ENCODE measurements at regions not wholly inside any gene's neighbourhood (a gene's known extent, or its start where the extent isn't known, plus 50 kb on each side); places are given as distances from the start of the nearest gene placed in this dataset.

- intact Hi-C loops (cut with DNase I) = no loop called here
- Histone ChIP-seq H3K27me3 (ENCODE audit: control insufficient read depth, insufficient read depth, low read length) (no peaks in the 10 kb centered on the region), H3K4me1 (ENCODE audit: control insufficient read depth in 2 of 3, insufficient read depth in 2 of 3, low read depth in 1 of 3, low read length in 3 of 3) (no peaks in the 10 kb centered on the region), H3K27ac (ENCODE audit: low read depth in 2 of 2, low read length in 2 of 2) (no peak overlapping the region), H3K9ac (ENCODE audit: low read length in 3 of 3) (no peak overlapping the region), H3K9me3 (ENCODE audit: control insufficient read depth in 2 of 3, insufficient read depth in 1 of 3, low read length in 3 of 3) (no peaks in the 10 kb centered on the region), H3K4me3 (ENCODE audit: low read length in 3 of 3) (no peak overlapping the region), H3K36me3 (ENCODE audit: control insufficient read depth in 2 of 3, insufficient read depth in 3 of 3, low read length in 3 of 3) (no peaks in the 10 kb centered on the region)
- no peak for TF ChIP-seq CTCF (IDR thresholded peaks at IDR 0.05; ENCODE audit: borderline replicate concordance, extremely low read depth, insufficient read depth)
- FAIRE-seq (no peak), DNase-seq (no peak)
These were observed 259.4 kb upstream of the CCNG1 start for GRCh38 chr5:163177971-163178370.

- no peak overlapping the region for H3K4me3 ChIP-seq (ENCODE audit: low read length in 3 of 3)
- H3K36me3 ChIP-seq (ENCODE audit: control insufficient read depth in 2 of 3, insufficient read depth in 3 of 3, low read length in 3 of 3) = no peaks in the 10 kb centered on the region
- TF ChIP-seq CTCF (IDR thresholded peaks at IDR 0.05; ENCODE audit: borderline replicate concordance, extremely low read depth, insufficient read depth) = no peak
- intact Hi-C loops (cut with DNase I) = no loop called here
- FAIRE-seq (no peak), DNase-seq (no peak)
- H3K9ac ChIP-seq (ENCODE audit: low read length in 3 of 3) = no peak overlapping the region
- H3K27ac ChIP-seq (ENCODE audit: low read depth in 2 of 2, low read length in 2 of 2) = no peak overlapping the region
- H3K9me3 ChIP-seq (ENCODE audit: control insufficient read depth in 2 of 3, insufficient read depth in 1 of 3, low read length in 3 of 3) = no peaks in the 10 kb centered on the region
- no peaks in the 10 kb centered on the region for H3K27me3 ChIP-seq (ENCODE audit: control insufficient read depth, insufficient read depth, low read length)
- H3K4me1 ChIP-seq (ENCODE audit: control insufficient read depth in 2 of 3, insufficient read depth in 2 of 3, low read depth in 1 of 3, low read length in 3 of 3) = no peaks in the 10 kb centered on the region
These were observed 252.1 kb upstream of the CCNG1 start for GRCh38 chr5:163185315-163185714.

- H3K4me1 ChIP-seq (ENCODE audit: control insufficient read depth in 2 of 3, insufficient read depth in 2 of 3, low read depth in 1 of 3, low read length in 3 of 3) = no peaks in the 10 kb centered on the region
These were observed 248.3 kb upstream of the CCNG1 start for GRCh38 chr5:163189023-163189553.

More at GRCh38 chr5:163189023-163189553, 248.3 kb upstream of the CCNG1 start:
- Histone ChIP-seq H3K27ac (ENCODE audit: low read depth in 2 of 2, low read length in 2 of 2) (no peak overlapping the region), H3K9me3 (ENCODE audit: control insufficient read depth in 2 of 3, insufficient read depth in 1 of 3, low read length in 3 of 3) (no peaks in the 10 kb centered on the region), H3K9ac (ENCODE audit: low read length in 3 of 3) (no peak overlapping the region), H3K4me3 (ENCODE audit: low read length in 3 of 3) (no peak overlapping the region), H3K27me3 (ENCODE audit: control insufficient read depth, insufficient read depth, low read length) (no peaks in the 10 kb centered on the region), H3K36me3 (ENCODE audit: control insufficient read depth in 2 of 3, insufficient read depth in 3 of 3, low read length in 3 of 3) (no peaks in the 10 kb centered on the region)
- intact Hi-C loops (cut with DNase I) = no loop called here
- TF ChIP-seq CTCF (IDR thresholded peaks at IDR 0.05; ENCODE audit: borderline replicate concordance, extremely low read depth, insufficient read depth) = no peak
- no peak for DNase-seq
- no peak for FAIRE-seq

Data from kidney (tissue), 13 donors.